Skeletal muscle tissue (tissue), 3 donors: ENCODE measurements at regions not wholly inside any gene's neighbourhood (a gene's known extent, or its start where the extent isn't known, plus 50 kb on each side); places are given as distances from the start of the nearest gene placed in this dataset.

Source experiments
- H3K27ac ChIP-seq: one replicate; pipeline ENCODE4 v1.7.0; 2013; ENCODE audit warnings: mild to moderate bottlenecking, low read depth, low read length, inconsistent platforms
- H3K27me3 ChIP-seq, 3 donors: one replicate each; pipeline ENCODE4 v1.7.0; 2013; ENCODE audit warnings: low read length in 3 of 3; ENCODE audit not compliant: control insufficient read depth in 3 of 3, insufficient read depth in 3 of 3
- H3K36me3 ChIP-seq, 3 donors: one replicate each; pipeline ENCODE4 v1.7.0; 2013; ENCODE audit warnings: low read length in 3 of 3; ENCODE audit not compliant: control insufficient read depth in 3 of 3, insufficient read depth in 3 of 3
- H3K4me1 ChIP-seq, 3 donors: one replicate each; pipeline ENCODE4 v1.7.0; 2013; ENCODE audit warnings: low read length in 3 of 3, mild to moderate bottlenecking in 3 of 3; ENCODE audit not compliant: control insufficient read depth in 3 of 3, insufficient read depth in 3 of 3
- H3K4me3 ChIP-seq, 3 donors: one replicate each; pipeline ENCODE4 v1.7.0; 2013; ENCODE audit warnings: low read length in 3 of 3
- H3K9ac ChIP-seq, 3 donors: one replicate each; pipeline ENCODE4 v1.7.0; 2013; ENCODE audit warnings: low read length in 3 of 3, mild to moderate bottlenecking in 3 of 3, moderate library complexity in 2 of 3, low read depth in 1 of 3
- H3K9me3 ChIP-seq, 3 donors: one replicate each; pipeline ENCODE4 v1.7.0; 2013; ENCODE audit warnings: low read length in 3 of 3; ENCODE audit not compliant: control insufficient read depth in 3 of 3
- donor health status: Osteomylitis.

GRCh38 chr7:13286916-13287315 is 599.5 kb downstream of the ARL4A start:
- Histone ChIP-seq H3K4me1 (no peaks in the 10 kb centered on the region), H3K4me3 (no peak overlapping the region), H3K27ac (no peak overlapping the region), H3K36me3 (no peaks in the 10 kb centered on the region), H3K9me3 (no peaks in the 10 kb centered on the region), H3K9ac (no peak overlapping the region), H3K27me3 (no peaks in the 10 kb centered on the region)

- H3K4me1 ChIP-seq = no peaks in the 10 kb centered on the region
- H3K4me3 ChIP-seq = no peak overlapping the region
- no peaks in the 10 kb centered on the region for H3K27me3 ChIP-seq
- H3K9ac ChIP-seq = no peak overlapping the region
- H3K27ac ChIP-seq = no peak overlapping the region
- no peaks in the 10 kb centered on the region for H3K36me3 ChIP-seq
- no peaks in the 10 kb centered on the region for H3K9me3 ChIP-seq
These were observed 601.1 kb downstream of the ARL4A start for GRCh38 chr7:13288516-13288915.

- H3K4me3 ChIP-seq = no peak overlapping the region
- no peak overlapping the region for H3K27ac ChIP-seq
- H3K36me3 ChIP-seq = no peaks in the 10 kb centered on the region
- H3K27me3 ChIP-seq = no peaks in the 10 kb centered on the region
- H3K4me1 ChIP-seq = no peaks in the 10 kb centered on the region
- H3K9ac ChIP-seq = no peak overlapping the region
- H3K9me3 ChIP-seq = no peaks in the 10 kb centered on the region
These were observed 603.5 kb downstream of the ARL4A start for GRCh38 chr7:13290975-13291374.

GRCh38 chr7:13293264-13294002 is 606.0 kb downstream of the ARL4A start:
- Histone ChIP-seq H3K4me3 (no peak overlapping the region), H3K9me3 (no peaks in the 10 kb centered on the region), H3K9ac (no peak overlapping the region), H3K27me3 (no peaks in the 10 kb centered on the region), H3K4me1 (no peaks in the 10 kb centered on the region), H3K27ac (no peak overlapping the region), H3K36me3 (no peaks in the 10 kb centered on the region)

DNA sequence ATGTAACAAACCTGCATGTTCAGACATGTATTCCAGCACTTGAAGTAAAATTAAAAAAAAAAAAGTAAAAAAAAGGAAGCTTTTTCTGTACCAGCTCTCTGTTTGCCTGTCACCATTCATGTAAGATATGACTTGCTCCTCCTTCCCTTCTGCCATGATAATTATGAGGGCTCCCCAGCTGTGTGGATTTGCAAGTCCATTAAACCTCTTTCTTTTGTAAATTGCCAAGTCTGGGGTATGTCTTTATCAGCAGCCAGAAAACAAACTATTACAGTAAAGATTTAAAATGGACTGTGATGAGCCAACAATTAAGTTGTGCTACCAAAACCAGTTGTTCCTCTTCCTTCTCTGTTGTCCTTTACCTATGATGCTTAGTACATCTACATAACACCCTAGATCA is 619.6 kb downstream of the ARL4A start:
- no peak overlapping the region for H3K9ac ChIP-seq
- H3K27me3 ChIP-seq = no peaks in the 10 kb centered on the region

DNA sequence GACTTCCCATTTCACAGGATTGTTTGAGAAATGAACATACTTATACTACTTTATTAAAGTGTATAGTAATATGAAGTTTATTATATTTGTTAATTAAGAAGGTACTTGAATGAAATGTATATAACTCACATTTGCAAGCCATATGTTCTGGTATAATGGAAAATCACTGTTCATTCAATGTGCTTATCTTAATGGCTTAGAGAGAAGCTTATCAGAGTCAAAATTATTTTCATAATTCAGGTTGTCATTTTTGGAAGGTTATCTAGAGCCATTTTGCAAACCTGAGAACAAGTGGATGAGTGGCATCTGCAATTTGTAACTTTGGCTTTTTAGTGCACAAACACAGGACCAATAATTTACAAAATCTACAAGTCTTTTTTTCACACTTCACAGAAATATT is 621.0 kb downstream of the ARL4A start:
- H3K4me1 ChIP-seq = no peaks in the 10 kb centered on the region
- no peak overlapping the region for H3K9ac ChIP-seq
- no peak overlapping the region for H3K4me3 ChIP-seq
- no peaks in the 10 kb centered on the region for H3K27me3 ChIP-seq
- H3K27ac ChIP-seq = no peak overlapping the region
- H3K9me3 ChIP-seq = no peaks in the 10 kb centered on the region
- no peaks in the 10 kb centered on the region for H3K36me3 ChIP-seq

More for the DNA sequence above, 619.6 kb downstream of the ARL4A start:
- Histone ChIP-seq H3K36me3 (no peaks in the 10 kb centered on the region), H3K4me1 (no peaks in the 10 kb centered on the region), H3K27ac (no peak overlapping the region), H3K9me3 (no peaks in the 10 kb centered on the region), H3K4me3 (no peak overlapping the region)

DNA sequence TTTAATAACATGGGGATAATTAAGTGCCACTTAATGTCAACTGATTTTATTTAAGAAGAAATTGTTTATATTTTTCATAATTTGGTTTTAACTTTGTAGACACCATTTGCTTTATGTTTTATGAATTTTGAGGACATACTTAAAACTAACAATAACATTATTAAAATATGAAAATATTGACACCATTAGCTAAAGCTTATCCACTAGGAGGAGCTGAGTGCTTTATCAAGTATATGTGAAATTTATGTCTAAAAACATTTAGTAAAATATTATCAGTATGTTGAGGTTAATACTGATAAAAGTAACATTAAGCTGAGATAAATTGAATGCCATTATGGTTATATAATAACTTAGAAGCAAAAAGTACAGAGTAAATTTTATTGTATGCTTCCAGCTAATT is 622.1 kb downstream of the ARL4A start:
- Histone ChIP-seq H3K4me3 (no peak overlapping the region), H3K9me3 (no peaks in the 10 kb centered on the region), H3K36me3 (no peaks in the 10 kb centered on the region), H3K4me1 (no peaks in the 10 kb centered on the region), H3K27me3 (no peaks in the 10 kb centered on the region), H3K9ac (no peak overlapping the region), H3K27ac (no peak overlapping the region)

- Histone ChIP-seq H3K36me3 (no peaks in the 10 kb centered on the region), H3K9ac (no peak overlapping the region), H3K27ac (no peak overlapping the region), H3K4me1 (no peaks in the 10 kb centered on the region), H3K27me3 (no peaks in the 10 kb centered on the region), H3K9me3 (no peaks in the 10 kb centered on the region), H3K4me3 (no peak overlapping the region)
These were observed 624.9 kb downstream of the ARL4A start for GRCh38 chr7:13312307-13312706.

- Histone ChIP-seq H3K9ac (no peak overlapping the region), H3K36me3 (no peaks in the 10 kb centered on the region), H3K9me3 (no peaks in the 10 kb centered on the region), H3K4me1 (no peaks in the 10 kb centered on the region), H3K4me3 (no peak overlapping the region), H3K27me3 (no peaks in the 10 kb centered on the region), H3K27ac (no peak overlapping the region)
These were observed 632.9 kb downstream of the ARL4A start for GRCh38 chr7:13320333-13320732.

- H3K9ac ChIP-seq = no peak overlapping the region
These were observed 633.9 kb downstream of the ARL4A start for GRCh38 chr7:13321316-13321715.

More at GRCh38 chr7:13321316-13321715, 633.9 kb downstream of the ARL4A start:
- H3K27me3 ChIP-seq = no peaks in the 10 kb centered on the region
- no peaks in the 10 kb centered on the region for H3K36me3 ChIP-seq
- no peak overlapping the region for H3K4me3 ChIP-seq
- H3K27ac ChIP-seq = no peak overlapping the region
- no peaks in the 10 kb centered on the region for H3K9me3 ChIP-seq
- H3K4me1 ChIP-seq = no peaks in the 10 kb centered on the region
